ENCODE measurements at regions not wholly inside any gene's neighbourhood (a gene's known extent, or its start where the extent isn't known, plus 50 kb on each side); places are given as distances from the start of the nearest gene placed in this dataset.

DNA sequence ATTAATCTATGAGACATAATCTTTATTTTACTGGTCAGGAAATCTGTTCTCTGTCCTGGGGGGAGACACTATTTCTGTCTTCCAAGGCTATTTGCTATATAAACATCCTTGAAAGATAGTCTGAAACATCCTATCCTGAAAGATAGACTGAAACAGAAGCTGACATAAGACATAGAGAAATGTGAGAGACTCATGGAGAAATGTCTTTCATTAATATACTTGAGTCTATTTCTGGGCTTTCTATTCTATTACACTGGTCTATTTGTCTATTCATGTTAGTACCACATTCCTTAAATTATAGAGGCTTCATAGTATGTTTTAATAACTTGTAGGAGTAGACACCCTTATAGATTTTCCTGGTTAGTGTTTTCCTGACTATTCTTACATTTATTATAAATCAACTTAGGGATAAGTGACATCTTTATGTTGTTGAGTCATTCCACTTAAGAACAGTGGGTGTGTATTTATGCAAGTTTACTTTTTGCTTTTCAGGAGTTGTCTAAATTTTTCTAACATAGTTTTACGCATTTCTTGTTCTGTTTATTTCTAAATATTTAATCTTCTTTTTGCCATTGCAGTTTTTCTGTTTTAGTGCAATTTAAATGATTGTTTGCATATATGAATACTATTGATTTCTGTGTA lies 244.9 kb upstream of the ZSWIM2 start:
- no peak overlapping the region for H3K4me3 ChIP-seq (ENCODE audit: low read depth, low read length)
- TF ChIP-seq, protein P1, sequence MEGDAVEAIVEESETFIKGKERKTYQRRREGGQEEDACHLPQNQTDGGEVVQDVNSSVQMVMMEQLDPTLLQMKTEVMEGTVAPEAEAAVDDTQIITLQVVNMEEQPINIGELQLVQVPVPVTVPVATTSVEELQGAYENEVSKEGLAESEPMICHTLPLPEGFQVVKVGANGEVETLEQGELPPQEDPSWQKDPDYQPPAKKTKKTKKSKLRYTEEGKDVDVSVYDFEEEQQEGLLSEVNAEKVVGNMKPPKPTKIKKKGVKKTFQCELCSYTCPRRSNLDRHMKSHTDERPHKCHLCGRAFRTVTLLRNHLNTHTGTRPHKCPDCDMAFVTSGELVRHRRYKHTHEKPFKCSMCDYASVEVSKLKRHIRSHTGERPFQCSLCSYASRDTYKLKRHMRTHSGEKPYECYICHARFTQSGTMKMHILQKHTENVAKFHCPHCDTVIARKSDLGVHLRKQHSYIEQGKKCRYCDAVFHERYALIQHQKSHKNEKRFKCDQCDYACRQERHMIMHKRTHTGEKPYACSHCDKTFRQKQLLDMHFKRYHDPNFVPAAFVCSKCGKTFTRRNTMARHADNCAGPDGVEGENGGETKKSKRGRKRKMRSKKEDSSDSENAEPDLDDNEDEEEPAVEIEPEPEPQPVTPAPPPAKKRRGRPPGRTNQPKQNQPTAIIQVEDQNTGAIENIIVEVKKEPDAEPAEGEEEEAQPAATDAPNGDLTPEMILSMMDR (IDR thresholded peaks at IDR 0.05; ENCODE audit: low read depth, low read length): no peak
- H3K9me3 ChIP-seq: no peaks in the 10 kb centered on the region
- H3K4me1 ChIP-seq: no peaks in the 10 kb centered on the region
- DNase-seq: no peak
- no peaks in the 10 kb centered on the region for H3K27me3 ChIP-seq
- no peaks in the 10 kb centered on the region for H3K36me3 ChIP-seq

DNA sequence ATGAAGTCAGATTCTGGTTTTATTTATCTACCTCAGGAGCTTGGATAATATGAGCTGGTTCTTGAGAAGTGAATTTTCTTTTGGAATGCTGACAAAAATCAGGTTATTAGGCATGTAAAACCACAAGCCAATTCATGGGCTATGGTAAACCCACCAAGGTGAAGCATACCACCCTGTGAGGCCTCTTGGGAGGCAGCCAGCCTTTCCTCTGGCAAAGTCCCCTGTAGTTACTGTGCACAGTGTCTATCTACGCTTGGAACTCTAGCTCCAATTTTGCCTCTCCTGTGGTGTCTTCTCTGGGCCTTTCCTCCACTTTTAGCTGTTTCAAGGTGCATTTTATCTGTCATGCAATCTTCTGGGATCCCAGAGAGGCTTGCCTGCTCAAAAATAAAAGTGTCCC lies 242.7 kb upstream of the ZSWIM2 start:
- no peaks in the 10 kb centered on the region for H3K9me3 ChIP-seq
- TF ChIP-seq, protein P1 (IDR thresholded peaks at IDR 0.05; ENCODE audit: low read depth, low read length): no peak
- H3K4me1 ChIP-seq: no peaks in the 10 kb centered on the region
- H3K4me3 ChIP-seq (ENCODE audit: low read depth, low read length): no peak overlapping the region
- no peaks in the 10 kb centered on the region for H3K27me3 ChIP-seq
- no peak for DNase-seq
- H3K36me3 ChIP-seq: no peaks in the 10 kb centered on the region

DNA sequence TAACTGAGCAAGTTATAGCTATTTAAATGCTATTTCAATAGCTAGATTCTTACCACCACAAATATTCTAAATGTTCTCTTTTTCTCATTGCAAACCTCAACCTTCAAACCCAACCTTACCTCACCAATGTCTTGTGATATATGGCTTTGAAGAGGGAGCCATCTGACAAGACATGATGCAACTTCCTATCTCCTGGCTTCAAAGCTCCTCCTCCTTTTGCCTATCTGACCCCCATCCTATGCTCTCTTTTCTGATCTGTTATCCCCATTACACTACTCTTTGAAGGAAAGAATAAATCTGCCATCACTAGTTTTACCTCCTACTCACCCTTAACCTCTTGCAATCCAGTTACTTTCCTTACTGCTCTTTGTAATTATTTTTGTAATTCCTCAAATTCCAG lies 235.6 kb upstream of the ZSWIM2 start:
- Histone ChIP-seq H3K4me3 (ENCODE audit: low read depth, low read length) (no peak overlapping the region), H3K27me3 (no peaks in the 10 kb centered on the region), H3K36me3 (no peaks in the 10 kb centered on the region), H3K9me3 (no peaks in the 10 kb centered on the region), H3K4me1 (no peaks in the 10 kb centered on the region)
- TF ChIP-seq, protein P1 (IDR thresholded peaks at IDR 0.05; ENCODE audit: low read depth, low read length): no peak
- no peak for DNase-seq

DNA sequence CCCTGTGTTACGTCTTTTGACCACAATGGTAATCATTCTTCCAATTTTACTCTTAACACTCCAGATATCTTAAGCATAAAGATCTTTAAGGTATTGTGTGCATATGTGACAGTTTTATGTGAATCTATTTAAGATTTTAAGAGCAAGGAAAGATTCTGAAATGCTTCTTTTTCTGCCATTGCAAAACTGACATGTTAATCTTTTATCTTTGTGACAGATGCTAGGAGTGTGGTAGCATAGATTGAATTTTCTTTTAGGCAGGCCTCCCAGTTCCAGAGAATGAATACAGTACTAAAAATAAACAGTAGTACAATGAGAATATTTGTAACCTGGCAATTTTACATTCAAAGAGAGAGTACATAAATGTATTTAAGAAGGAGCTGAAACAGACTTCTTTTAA lies 232.5 kb upstream of the ZSWIM2 start:
- Histone ChIP-seq H3K4me1 (no peaks in the 10 kb centered on the region), H3K9me3 (no peaks in the 10 kb centered on the region), H3K27me3 (no peaks in the 10 kb centered on the region), H3K4me3 (ENCODE audit: low read depth, low read length) (no peak overlapping the region), H3K36me3 (no peaks in the 10 kb centered on the region)
- TF ChIP-seq, protein P1 (IDR thresholded peaks at IDR 0.05; ENCODE audit: low read depth, low read length): no peak
- no peak for DNase-seq

DNA sequence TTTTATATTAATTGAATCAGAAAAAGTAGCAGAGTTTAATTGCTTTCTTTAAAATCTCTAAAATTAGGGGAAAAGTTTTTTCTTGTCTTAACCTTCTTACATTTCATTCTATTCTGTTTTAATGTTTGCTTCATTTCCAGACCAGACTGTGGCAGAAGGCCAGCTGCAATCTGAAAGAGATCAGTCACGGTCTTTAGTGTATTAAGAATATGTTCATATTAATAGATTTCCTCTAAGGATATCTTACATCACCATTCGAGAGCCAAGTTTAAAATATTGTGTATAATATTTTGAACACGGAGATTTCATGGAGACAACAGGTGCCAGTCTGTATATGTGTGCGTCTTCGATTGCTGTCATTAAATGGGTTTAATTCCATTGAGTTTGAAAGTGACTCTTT lies 230.9 kb upstream of the ZSWIM2 start:
- TF ChIP-seq, protein P1 (IDR thresholded peaks at IDR 0.05; ENCODE audit: low read depth, low read length): no peak
- Histone ChIP-seq H3K27me3 (no peaks in the 10 kb centered on the region), H3K4me3 (ENCODE audit: low read depth, low read length) (no peak overlapping the region), H3K36me3 (no peaks in the 10 kb centered on the region), H3K4me1 (no peaks in the 10 kb centered on the region), H3K9me3 (no peaks in the 10 kb centered on the region)
- DNase-seq: no peak

DNA sequence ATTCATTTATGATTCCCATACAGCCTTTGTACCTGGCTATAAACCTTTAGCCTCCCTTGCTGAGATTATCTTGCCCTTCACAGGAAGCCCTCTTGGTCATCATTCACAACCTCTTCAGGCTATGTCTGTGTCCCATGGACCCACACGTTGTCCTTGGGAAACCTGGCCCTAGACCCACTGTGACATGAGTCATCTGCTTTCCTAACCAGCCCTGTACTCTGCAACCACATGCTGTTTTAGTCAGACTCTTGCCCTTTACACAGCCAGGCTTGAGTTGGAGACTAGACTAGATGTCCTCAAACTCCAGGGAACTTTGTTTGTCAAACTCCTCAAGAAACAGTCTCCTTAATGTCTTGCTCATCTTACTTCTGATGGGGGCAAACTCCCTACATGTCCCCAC lies 229.3 kb upstream of the ZSWIM2 start:
- H3K36me3 ChIP-seq: no peaks in the 10 kb centered on the region
- TF ChIP-seq, protein P1 (IDR thresholded peaks at IDR 0.05; ENCODE audit: low read depth, low read length): no peak
- H3K27me3 ChIP-seq: no peaks in the 10 kb centered on the region
- H3K9me3 ChIP-seq: no peaks in the 10 kb centered on the region
- H3K4me3 ChIP-seq (ENCODE audit: low read depth, low read length): no peak overlapping the region
- no peak for DNase-seq
- no peaks in the 10 kb centered on the region for H3K4me1 ChIP-seq

Data from BE2C (cell line).